HepG2 (cell line): ENCODE measurements at regions not wholly inside any gene's neighbourhood (a gene's known extent, or its start where the extent isn't known, plus 50 kb on each side); places are given as distances from the start of the nearest gene placed in this dataset.

Source experiments
- DPF2 ChIP-seq: sonication (generic); formaldehyde crosslinking; IDR thresholded peaks from 2 replicates; pipeline ENCODE4 v1.4.0; 2020; ENCODE audit warnings: mild to moderate bottlenecking, low read depth, missing genetic modification reagents, borderline replicate concordance
- GATAD2A ChIP-seq: IDR thresholded peaks from 2 replicates; pipeline ENCODE4 v1.6.1; 2016
- HNRNPUL1 ChIP-seq: fragments of 200-400 bp; formaldehyde crosslinking; IDR thresholded peaks from 2 replicates; pipeline ENCODE4 v1.6.1; 2017; ENCODE audit warnings: low read depth, mild to moderate bottlenecking, low read length, moderate library complexity
- NCOA2 ChIP-seq: sonication (generic); formaldehyde crosslinking; IDR thresholded peaks from 2 replicates; pipeline ENCODE4 v1.8.0; 2022; ENCODE audit warnings: inconsistent platforms
- NFIC ChIP-seq: IDR thresholded peaks from 2 replicates; pipeline ENCODE4 v1.6.1; 2012; ENCODE audit warnings: mild to moderate bottlenecking, low read length, inconsistent platforms
- NFRKB ChIP-seq: fragments of 450-650 bp; IDR thresholded peaks from 2 replicates; pipeline ENCODE4 v1.6.1; 2017
- SAFB2 ChIP-seq: sonication (generic); formaldehyde crosslinking; IDR thresholded peaks from 2 replicates; pipeline ENCODE4 v1.5.1; 2020; ENCODE audit warnings: missing genetic modification reagents, low read depth, mild to moderate bottlenecking, borderline replicate concordance
- SMAD9 ChIP-seq: sonication (generic); formaldehyde crosslinking; IDR thresholded peaks from 2 replicates; pipeline ENCODE4 v1.5.1; 2020; ENCODE audit warnings: mild to moderate bottlenecking, missing genetic modification reagents
- TAF15 ChIP-seq: fragments of 200-400 bp; formaldehyde crosslinking; IDR thresholded peaks from one replicate; pipeline ENCODE4 v1.6.1; 2018; ENCODE audit warnings: mild to moderate bottlenecking, low read depth, low read length; ENCODE audit not compliant: poor library complexity, severe bottlenecking
- ZBTB38 ChIP-seq: sonication (generic); formaldehyde crosslinking; IDR thresholded peaks from 2 replicates; pipeline ENCODE4 v1.5.1; 2020; ENCODE audit warnings: mild to moderate bottlenecking, missing genetic modification reagents
- ZNF3 ChIP-seq: IDR thresholded peaks from 2 replicates; pipeline ENCODE4 v1.7.0; 2017; ENCODE audit warnings: inconsistent platforms
- ZNF383 ChIP-seq: sonication (generic); formaldehyde crosslinking; IDR thresholded peaks from 2 replicates; pipeline ENCODE4 v1.4.0; 2020; ENCODE audit warnings: missing genetic modification reagents, mild to moderate bottlenecking, borderline replicate concordance
- ZNF564 ChIP-seq: sonication (generic); formaldehyde crosslinking; IDR thresholded peaks from 2 replicates; pipeline ENCODE4 v1.8.1; 2023; ENCODE audit warnings: mild to moderate bottlenecking, missing genetic modification reagents
- ZNF569 ChIP-seq: sonication (generic); formaldehyde crosslinking; IDR thresholded peaks from 2 replicates; pipeline ENCODE4 v1.5.0; 2020; ENCODE audit warnings: mild to moderate bottlenecking, missing genetic modification reagents, moderate library complexity, borderline replicate concordance
- ZNF746 ChIP-seq: sonication (generic); formaldehyde crosslinking; IDR thresholded peaks from 2 replicates; pipeline ENCODE4 v1.8.0; 2022; ENCODE audit warnings: mild to moderate bottlenecking, missing genetic modification reagents
- ZNF747 ChIP-seq: sonication (generic); formaldehyde crosslinking; IDR thresholded peaks from 2 replicates; pipeline ENCODE4 v1.8.1; 2023; ENCODE audit warnings: missing genetic modification reagents, mild to moderate bottlenecking, borderline replicate concordance
- ZNF839 ChIP-seq: sonication (generic); formaldehyde crosslinking; IDR thresholded peaks from 2 replicates; pipeline ENCODE4 v1.4.0; 2020; ENCODE audit warnings: missing genetic modification reagents, mild to moderate bottlenecking, borderline replicate concordance
- ZNF878 ChIP-seq: sonication (generic); formaldehyde crosslinking; IDR thresholded peaks from 2 replicates; pipeline ENCODE4 v1.8.1; 2023; ENCODE audit warnings: mild to moderate bottlenecking, missing genetic modification reagents, moderate library complexity
- TF ChIP-seq, protein P1 (sequence below): sonication (generic); formaldehyde crosslinking; IDR thresholded peaks from 2 replicates; pipeline ENCODE4 v1.5.0; 2020; ENCODE audit warnings: mild to moderate bottlenecking, missing genetic modification reagents
- TF ChIP-seq, protein P2 (sequence below): sonication (generic); formaldehyde crosslinking; IDR thresholded peaks from 2 replicates; pipeline ENCODE4 v1.9.0; 2021; ENCODE audit warnings: missing genetic modification reagents, borderline replicate concordance
- TF ChIP-seq, protein P3 (sequence below): sonication (generic); formaldehyde crosslinking; IDR thresholded peaks from 2 replicates; pipeline ENCODE4 v1.4.0; 2020; ENCODE audit warnings: missing genetic modification reagents

DNA sequence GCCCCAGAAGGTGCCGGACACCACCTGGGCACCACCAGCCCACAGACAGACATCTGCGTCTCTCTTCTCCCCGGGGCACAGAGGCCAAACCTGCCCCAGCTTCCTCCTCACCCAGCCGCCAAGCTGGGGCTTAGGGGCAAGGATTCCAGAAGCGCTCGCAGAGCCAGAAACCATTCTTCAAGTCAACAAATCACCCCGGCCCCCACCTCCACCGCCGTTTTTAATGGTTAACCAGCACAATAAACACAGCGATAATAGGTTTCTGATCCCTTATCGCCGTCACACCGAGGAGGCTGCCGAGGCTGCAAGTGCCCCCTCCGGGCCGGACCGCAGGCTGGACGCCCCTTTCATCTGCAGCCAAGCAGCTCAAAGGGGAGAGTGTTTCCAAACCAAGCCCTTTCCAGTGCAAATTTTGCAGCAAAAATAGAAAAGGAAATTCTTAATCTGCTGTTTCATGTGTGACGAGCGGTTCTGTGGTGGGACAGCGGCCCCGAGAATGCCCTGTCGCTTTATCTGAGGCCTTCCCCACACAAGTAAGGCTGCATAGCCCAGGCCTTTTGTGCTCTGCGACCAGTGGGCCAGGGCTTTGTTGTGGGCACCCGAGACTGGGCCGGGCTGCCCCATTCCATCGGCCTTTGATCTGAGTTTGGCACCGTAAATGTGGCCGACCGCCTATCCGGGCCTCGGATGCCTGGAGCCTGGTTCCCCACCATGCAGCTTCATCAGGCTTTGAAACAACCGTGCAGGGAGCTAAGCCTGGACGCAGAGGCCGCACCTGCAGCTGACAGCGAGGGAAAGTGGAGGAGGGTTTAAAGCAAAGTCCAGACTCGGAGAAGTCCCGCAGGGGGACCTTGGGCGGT, 83.2 kb downstream of the FOXL3 start (continued):
- TF ChIP-seq, protein P1, sequence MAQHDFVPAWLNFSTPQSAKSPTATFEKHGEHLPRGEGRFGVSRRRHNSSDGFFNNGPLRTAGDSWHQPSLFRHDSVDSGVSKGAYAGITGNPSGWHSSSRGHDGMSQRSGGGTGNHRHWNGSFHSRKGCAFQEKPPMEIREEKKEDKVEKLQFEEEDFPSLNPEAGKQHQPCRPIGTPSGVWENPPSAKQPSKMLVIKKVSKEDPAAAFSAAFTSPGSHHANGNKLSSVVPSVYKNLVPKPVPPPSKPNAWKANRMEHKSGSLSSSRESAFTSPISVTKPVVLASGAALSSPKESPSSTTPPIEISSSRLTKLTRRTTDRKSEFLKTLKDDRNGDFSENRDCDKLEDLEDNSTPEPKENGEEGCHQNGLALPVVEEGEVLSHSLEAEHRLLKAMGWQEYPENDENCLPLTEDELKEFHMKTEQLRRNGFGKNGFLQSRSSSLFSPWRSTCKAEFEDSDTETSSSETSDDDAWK (CRISPR knock-in tag), result no peak
- TF ChIP-seq ZNF564 (CRISPR knock-in tag) (no peak), ZNF839 (0 out of 2 replicates have a peak, but pooled peaks have one; percentile 42), HNRNPUL1 (no peak), ZNF746 (CRISPR knock-in tag) (peak; percentile 43; the same call in 1 of the 2 replicates), TAF15 (no peak), DPF2 (CRISPR knock-in tag) (peak; percentile 4; the same call in 1 of the 2 replicates), ZNF383 (CRISPR knock-in tag) (no peak), GATAD2A (CRISPR knock-in tag) (peak; percentile 76), NFRKB (no peak), ZNF569 (CRISPR knock-in tag) (no peak), ZNF747 (CRISPR knock-in tag) (no peak), SAFB2 (CRISPR knock-in tag) (0 out of 2 replicates have a peak, but pooled peaks have one; percentile 73), NFIC (no peak; the same call in 1 of the 2 replicates), ZBTB38 (CRISPR knock-in tag) (peak; percentile 54; the same call in 1 of the 2 replicates), ZNF3 (CRISPR knock-in tag) (no peak), SMAD9 (CRISPR knock-in tag) (no peak), NCOA2 (peak; percentile 79), ZNF878 (no peak)
- TF ChIP-seq, protein P2, sequence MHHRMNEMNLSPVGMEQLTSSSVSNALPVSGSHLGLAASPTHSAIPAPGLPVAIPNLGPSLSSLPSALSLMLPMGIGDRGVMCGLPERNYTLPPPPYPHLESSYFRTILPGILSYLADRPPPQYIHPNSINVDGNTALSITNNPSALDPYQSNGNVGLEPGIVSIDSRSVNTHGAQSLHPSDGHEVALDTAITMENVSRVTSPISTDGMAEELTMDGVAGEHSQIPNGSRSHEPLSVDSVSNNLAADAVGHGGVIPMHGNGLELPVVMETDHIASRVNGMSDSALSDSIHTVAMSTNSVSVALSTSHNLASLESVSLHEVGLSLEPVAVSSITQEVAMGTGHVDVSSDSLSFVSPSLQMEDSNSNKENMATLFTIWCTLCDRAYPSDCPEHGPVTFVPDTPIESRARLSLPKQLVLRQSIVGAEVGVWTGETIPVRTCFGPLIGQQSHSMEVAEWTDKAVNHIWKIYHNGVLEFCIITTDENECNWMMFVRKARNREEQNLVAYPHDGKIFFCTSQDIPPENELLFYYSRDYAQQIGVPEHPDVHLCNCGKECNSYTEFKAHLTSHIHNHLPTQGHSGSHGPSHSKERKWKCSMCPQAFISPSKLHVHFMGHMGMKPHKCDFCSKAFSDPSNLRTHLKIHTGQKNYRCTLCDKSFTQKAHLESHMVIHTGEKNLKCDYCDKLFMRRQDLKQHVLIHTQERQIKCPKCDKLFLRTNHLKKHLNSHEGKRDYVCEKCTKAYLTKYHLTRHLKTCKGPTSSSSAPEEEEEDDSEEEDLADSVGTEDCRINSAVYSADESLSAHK, result no peak
- TF ChIP-seq, protein P3, sequence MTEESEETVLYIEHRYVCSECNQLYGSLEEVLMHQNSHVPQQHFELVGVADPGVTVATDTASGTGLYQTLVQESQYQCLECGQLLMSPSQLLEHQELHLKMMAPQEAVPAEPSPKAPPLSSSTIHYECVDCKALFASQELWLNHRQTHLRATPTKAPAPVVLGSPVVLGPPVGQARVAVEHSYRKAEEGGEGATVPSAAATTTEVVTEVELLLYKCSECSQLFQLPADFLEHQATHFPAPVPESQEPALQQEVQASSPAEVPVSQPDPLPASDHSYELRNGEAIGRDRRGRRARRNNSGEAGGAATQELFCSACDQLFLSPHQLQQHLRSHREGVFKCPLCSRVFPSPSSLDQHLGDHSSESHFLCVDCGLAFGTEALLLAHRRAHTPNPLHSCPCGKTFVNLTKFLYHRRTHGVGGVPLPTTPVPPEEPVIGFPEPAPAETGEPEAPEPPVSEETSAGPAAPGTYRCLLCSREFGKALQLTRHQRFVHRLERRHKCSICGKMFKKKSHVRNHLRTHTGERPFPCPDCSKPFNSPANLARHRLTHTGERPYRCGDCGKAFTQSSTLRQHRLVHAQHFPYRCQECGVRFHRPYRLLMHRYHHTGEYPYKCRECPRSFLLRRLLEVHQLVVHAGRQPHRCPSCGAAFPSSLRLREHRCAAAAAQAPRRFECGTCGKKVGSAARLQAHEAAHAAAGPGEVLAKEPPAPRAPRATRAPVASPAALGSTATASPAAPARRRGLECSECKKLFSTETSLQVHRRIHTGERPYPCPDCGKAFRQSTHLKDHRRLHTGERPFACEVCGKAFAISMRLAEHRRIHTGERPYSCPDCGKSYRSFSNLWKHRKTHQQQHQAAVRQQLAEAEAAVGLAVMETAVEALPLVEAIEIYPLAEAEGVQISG (CRISPR knock-in tag), result peak; percentile 37; the same call in 1 of the 2 replicates
